ENCODE measurements at regions not wholly inside any gene's neighbourhood (a gene's known extent, or its start where the extent isn't known, plus 50 kb on each side); places are given as distances from the start of the nearest gene placed in this dataset.

DNA sequence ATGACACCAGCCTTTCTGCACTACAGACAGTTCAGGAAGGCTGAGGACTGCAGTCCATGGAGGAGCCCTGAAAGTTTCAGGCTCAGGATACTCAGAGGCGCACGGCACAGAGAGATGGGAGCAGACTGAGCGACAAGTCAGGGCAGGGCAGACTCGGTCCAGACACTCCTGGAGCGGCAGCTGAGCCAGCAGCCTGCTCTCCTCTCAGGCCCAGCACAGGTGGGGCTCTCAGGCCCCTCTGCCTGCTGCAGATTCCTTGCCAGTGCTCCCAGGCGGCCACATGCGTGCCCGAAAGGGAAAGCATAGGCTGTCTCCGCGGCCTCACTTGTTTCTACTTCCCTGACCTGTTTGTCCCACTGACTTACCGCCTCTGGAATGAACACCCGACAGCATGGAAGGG is 228.3 kb downstream of the IRX2 start:
- TF ChIP-seq, protein P1, sequence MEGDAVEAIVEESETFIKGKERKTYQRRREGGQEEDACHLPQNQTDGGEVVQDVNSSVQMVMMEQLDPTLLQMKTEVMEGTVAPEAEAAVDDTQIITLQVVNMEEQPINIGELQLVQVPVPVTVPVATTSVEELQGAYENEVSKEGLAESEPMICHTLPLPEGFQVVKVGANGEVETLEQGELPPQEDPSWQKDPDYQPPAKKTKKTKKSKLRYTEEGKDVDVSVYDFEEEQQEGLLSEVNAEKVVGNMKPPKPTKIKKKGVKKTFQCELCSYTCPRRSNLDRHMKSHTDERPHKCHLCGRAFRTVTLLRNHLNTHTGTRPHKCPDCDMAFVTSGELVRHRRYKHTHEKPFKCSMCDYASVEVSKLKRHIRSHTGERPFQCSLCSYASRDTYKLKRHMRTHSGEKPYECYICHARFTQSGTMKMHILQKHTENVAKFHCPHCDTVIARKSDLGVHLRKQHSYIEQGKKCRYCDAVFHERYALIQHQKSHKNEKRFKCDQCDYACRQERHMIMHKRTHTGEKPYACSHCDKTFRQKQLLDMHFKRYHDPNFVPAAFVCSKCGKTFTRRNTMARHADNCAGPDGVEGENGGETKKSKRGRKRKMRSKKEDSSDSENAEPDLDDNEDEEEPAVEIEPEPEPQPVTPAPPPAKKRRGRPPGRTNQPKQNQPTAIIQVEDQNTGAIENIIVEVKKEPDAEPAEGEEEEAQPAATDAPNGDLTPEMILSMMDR (IDR thresholded peaks at IDR 0.05; ENCODE audit: insufficient read depth, low read length, missing control alignments), result no peak
- no peak for DNase-seq (ENCODE audit: low read depth, low spot score)
- ChIA-PET CTCF (no interaction called here), POLR2A (no interaction called here)
- H3K4me3 ChIP-seq (ENCODE audit: low read depth, low read length), result no peak overlapping the region

DNA sequence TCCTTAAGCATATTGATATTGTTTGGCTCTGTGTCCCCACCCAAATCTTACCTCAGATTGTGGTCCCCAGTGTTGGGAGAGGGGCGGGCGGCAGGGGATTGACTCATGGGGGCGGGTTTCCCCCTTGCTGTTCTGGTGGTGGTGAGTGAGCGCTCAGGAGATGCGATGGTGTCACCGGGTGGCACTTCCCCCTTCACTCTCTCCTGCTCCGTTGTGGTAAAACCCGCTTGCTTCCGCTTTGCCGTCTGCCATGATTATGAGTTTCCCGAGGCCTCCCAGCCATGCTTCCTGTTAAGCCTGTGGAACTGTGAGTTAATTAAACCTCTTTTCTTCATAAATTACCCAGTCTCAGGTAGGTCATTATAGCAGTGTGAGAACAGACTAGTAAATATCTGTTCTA is 229.1 kb downstream of the IRX2 start:
- TF ChIP-seq, protein P1 (IDR thresholded peaks at IDR 0.05; ENCODE audit: insufficient read depth, low read length, missing control alignments), result no peak
- no peak for DNase-seq (ENCODE audit: low read depth, low spot score)
- H3K4me3 ChIP-seq (ENCODE audit: low read depth, low read length), result no peak overlapping the region
- ChIA-PET CTCF (no interaction called here), POLR2A (no interaction called here)

DNA sequence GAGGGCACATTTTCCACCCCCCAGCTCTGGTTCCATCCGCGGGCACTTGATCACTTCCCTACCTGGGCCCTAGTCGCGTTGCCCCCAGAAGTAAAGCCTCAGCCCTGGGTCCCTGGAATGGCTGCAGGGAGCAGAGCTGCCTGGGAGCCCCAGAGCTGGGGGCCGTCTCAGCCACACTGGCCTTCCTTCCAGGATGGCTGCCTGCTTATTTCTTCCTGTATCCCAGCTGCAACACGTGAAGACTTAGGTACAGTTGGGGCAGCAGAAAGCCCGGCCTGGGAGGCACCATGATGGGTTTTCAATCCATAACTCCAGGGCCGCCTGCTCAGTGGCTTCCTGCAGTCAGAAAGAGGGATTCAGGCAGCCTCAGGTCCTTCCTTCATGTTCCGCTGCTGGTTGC is 232.3 kb downstream of the IRX2 start:
- DNase-seq (ENCODE audit: low read depth, low spot score), result no peak
- POLR2A ChIA-PET, result no interaction called here
- H3K4me3 ChIP-seq (ENCODE audit: low read depth, low read length), result no peak overlapping the region
- TF ChIP-seq, protein P1 (IDR thresholded peaks at IDR 0.05; ENCODE audit: insufficient read depth, low read length, missing control alignments), result no peak
- CTCF ChIA-PET, result no interaction called here

DNA sequence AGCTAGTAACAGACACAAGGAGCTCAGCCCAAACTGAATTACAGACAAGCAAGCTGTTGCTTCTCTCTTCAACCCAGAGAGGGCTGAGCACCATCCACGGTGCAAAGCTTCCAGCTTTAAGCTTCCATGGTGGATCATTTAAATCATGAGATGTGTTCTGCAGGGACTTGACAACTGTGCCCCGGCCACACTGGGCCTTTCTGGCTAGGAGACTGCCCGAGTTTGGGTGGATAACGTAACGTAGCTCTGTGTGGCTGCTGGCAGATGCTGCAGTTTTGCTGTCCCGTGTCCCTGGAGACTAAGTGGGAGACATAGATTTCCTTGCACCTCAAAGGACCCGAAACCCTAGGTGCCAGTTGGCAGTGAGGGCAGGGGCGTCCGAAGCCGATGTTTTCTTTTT is 234.0 kb downstream of the IRX2 start:
- DNase-seq (ENCODE audit: low read depth, low spot score), result no peak
- ChIA-PET CTCF (no interaction called here), POLR2A (no interaction called here)
- no peak overlapping the region for H3K4me3 ChIP-seq (ENCODE audit: low read depth, low read length)
- TF ChIP-seq, protein P1 (IDR thresholded peaks at IDR 0.05; ENCODE audit: insufficient read depth, low read length, missing control alignments), result no peak

DNA sequence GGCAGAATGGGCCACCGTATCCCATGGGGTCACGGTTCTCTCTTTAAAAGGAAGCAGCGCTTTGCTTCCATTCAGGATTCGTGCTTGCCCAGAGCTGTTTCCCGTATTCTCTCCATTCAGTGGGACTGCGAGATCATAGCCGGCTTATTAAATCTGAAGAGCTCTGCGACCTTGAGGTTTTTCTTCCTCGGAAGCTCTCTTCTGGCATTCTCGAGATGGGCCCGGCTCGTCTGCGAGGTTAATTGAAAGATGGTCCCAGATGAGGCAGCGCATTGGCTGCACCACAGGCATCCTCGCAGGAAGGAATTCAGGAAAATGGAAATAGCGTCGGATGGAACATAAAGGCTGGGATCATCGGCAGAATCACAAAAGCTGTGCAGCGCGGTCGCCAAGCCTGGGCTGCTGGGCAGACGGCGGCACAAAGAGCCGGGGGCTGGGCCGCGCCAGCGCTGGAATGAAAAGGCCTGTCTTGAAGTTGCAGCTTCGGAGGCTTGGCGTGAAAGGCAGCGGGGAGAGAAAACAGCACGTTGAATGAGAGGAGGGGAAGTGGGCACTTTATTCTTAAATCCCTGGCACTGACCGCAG is 236.2 kb downstream of the IRX2 start:
- TF ChIP-seq, protein P1 (IDR thresholded peaks at IDR 0.05; ENCODE audit: insufficient read depth, low read length, missing control alignments), result no peak
- H3K4me3 ChIP-seq (ENCODE audit: low read depth, low read length), result no peak overlapping the region
- ChIA-PET POLR2A (no interaction called here), CTCF (no interaction called here)
- no peak for DNase-seq (ENCODE audit: low read depth, low spot score)

DNA sequence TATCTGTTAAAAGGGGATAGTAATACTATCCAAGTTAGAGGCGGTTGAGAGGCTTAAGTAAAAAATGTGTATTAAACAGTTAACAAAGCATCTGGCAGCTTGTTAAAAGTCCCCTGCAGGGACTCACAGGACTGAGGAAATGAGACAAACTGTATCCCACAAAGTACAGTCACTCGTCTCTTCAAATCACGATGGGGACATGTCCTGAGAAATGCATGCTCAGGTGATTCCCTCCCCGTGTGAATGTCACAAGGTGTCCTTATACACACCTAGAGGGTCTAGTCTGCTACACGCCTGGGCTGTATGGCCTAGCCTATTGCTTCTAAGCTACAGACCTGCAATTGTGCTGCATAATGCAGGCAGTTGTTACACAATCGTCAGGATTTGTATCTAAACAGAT is 237.0 kb downstream of the IRX2 start:
- TF ChIP-seq, protein P1 (IDR thresholded peaks at IDR 0.05; ENCODE audit: insufficient read depth, low read length, missing control alignments), result no peak
- ChIA-PET CTCF (no interaction called here), POLR2A (no interaction called here)
- no peak overlapping the region for H3K4me3 ChIP-seq (ENCODE audit: low read depth, low read length)
- no peak for DNase-seq (ENCODE audit: low read depth, low spot score)
